K562 (cell line): ENCODE measurements at regions not wholly inside any gene's neighbourhood (a gene's known extent, or its start where the extent isn't known, plus 50 kb on each side); places are given as distances from the start of the nearest gene placed in this dataset.

Experiments used
- ZBTB33 ChIP-seq: sonication (generic); formaldehyde crosslinking; IDR thresholded peaks from 2 replicates; pipeline ENCODE4 v1.8.1; 2023; ENCODE audit warnings: mild to moderate bottlenecking, missing genetic modification reagents
- TF ChIP-seq, protein P1 (sequence below), 2 experiments: fragments of 450-650 bp; formaldehyde crosslinking in 1 of 2; IDR thresholded peaks; 2 replicates each; pipeline versions ENCODE4 v1.4.0 to v1.6.1; 2014 to 2020; ENCODE audit warnings: mild to moderate bottlenecking in 2 of 2, borderline replicate concordance in 1 of 2, low read depth in 1 of 2

- no peak for TF ChIP-seq ZBTB33 (CRISPR knock-in tag)
- TF ChIP-seq, protein P1, sequence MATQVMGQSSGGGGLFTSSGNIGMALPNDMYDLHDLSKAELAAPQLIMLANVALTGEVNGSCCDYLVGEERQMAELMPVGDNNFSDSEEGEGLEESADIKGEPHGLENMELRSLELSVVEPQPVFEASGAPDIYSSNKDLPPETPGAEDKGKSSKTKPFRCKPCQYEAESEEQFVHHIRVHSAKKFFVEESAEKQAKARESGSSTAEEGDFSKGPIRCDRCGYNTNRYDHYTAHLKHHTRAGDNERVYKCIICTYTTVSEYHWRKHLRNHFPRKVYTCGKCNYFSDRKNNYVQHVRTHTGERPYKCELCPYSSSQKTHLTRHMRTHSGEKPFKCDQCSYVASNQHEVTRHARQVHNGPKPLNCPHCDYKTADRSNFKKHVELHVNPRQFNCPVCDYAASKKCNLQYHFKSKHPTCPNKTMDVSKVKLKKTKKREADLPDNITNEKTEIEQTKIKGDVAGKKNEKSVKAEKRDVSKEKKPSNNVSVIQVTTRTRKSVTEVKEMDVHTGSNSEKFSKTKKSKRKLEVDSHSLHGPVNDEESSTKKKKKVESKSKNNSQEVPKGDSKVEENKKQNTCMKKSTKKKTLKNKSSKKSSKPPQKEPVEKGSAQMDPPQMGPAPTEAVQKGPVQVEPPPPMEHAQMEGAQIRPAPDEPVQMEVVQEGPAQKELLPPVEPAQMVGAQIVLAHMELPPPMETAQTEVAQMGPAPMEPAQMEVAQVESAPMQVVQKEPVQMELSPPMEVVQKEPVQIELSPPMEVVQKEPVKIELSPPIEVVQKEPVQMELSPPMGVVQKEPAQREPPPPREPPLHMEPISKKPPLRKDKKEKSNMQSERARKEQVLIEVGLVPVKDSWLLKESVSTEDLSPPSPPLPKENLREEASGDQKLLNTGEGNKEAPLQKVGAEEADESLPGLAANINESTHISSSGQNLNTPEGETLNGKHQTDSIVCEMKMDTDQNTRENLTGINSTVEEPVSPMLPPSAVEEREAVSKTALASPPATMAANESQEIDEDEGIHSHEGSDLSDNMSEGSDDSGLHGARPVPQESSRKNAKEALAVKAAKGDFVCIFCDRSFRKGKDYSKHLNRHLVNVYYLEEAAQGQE (IDR thresholded peaks at IDR 0.05; ENCODE audit: borderline replicate concordance) = no peak
- TF ChIP-seq, protein P1 (CRISPR knock-in tag; IDR thresholded peaks at IDR 0.05; ENCODE audit: low read depth) = no peak
These were observed 240.9 kb downstream of the ENGASE start for GRCh38 chr17:79315358-79316105.
